IMR-90 (cell line): ENCODE measurements at regions not wholly inside any gene's neighbourhood (a gene's known extent, or its start where the extent isn't known, plus 50 kb on each side); places are given as distances from the start of the nearest gene placed in this dataset.

ENCODE experiments used
- ATAC-seq: fragments of 200-7000 bp; cut with Tn5 transposase; 2 replicates; pipeline ENCODE4 v1.9.1; 2020; ENCODE audit warnings: low read depth, mild to moderate bottlenecking, moderate library complexity
- BruUV-seq: library from RNA; stranded (reverse); fragments of 400-500 nt; replicated peaks from 2 replicates; lab custom pipeline; 2021; lab: Mats Ljungman, UMichigan
- CTCF ChIA-PET: fragments of 300-600 bp; formaldehyde crosslinking; extraction: SDS; loops from one replicate; lab custom pipeline; 2021; ENCODE audit warnings: antibody characterized with exemption; lab: Yijun Ruan, JAX
- POLR2A ChIA-PET: fragments of 300-600 bp; sonication (Branson Sonifier 250); formaldehyde crosslinking; loops from one replicate; lab custom pipeline; 2022; ENCODE audit warnings: antibody characterized with exemption; ENCODE audit not compliant: unreplicated experiment; lab: Charles Lee
- DNase-seq: peaks from one replicate; pipeline ENCODE4 v3.0.0; 2013
- H2AFZ ChIP-seq: replicated peaks from 2 replicates; pipeline ENCODE3; 2013; ENCODE audit warnings: low read length, mild to moderate bottlenecking; ENCODE audit not compliant: poor library complexity
- H2AK5ac ChIP-seq: 2 replicates; pipeline ENCODE4 v1.6.1; 2013; ENCODE audit warnings: low read depth, low read length, inconsistent platforms
- H2AK9ac ChIP-seq: replicated peaks from 2 replicates; pipeline ENCODE3; 2013; ENCODE audit warnings: mild to moderate bottlenecking, low read depth, low read length, moderate library complexity; ENCODE audit not compliant: poor library complexity
- H2BK120ac ChIP-seq: 2 replicates; pipeline ENCODE4 v1.6.1; 2013; ENCODE audit warnings: low read depth, low read length, inconsistent platforms
- H2BK15ac ChIP-seq: 3 replicates; pipeline ENCODE4 v1.6.1; 2013; ENCODE audit warnings: low read depth, low read length, inconsistent platforms
- H2BK20ac ChIP-seq: 2 replicates; pipeline ENCODE4 v1.6.1; 2013; ENCODE audit warnings: low read depth, mild to moderate bottlenecking, inconsistent platforms, low read length, moderate library complexity
- H2BK5ac ChIP-seq: 2 replicates; pipeline ENCODE4 v1.6.1; 2013; ENCODE audit warnings: mild to moderate bottlenecking, low read depth, low read length, inconsistent platforms; ENCODE audit not compliant: poor library complexity, severe bottlenecking
- H3K14ac ChIP-seq: replicated peaks from 2 replicates; pipeline ENCODE4 v1.6.1; 2013; ENCODE audit warnings: low read depth, low read length, inconsistent platforms
- H3K18ac ChIP-seq: 2 replicates; pipeline ENCODE4 v1.6.1; 2013; ENCODE audit warnings: low read depth, low read length, control low read depth
- H3K23ac ChIP-seq: 2 replicates; pipeline ENCODE4 v1.6.1; 2013; ENCODE audit warnings: low read depth, low read length, inconsistent platforms
- H3K27ac ChIP-seq: 2 replicates; pipeline ENCODE4 v1.5.1; 2013; ENCODE audit warnings: mild to moderate bottlenecking, control low read depth, low read length; ENCODE audit not compliant: insufficient read depth
- H3K27me3 ChIP-seq: 2 replicates; pipeline ENCODE4 v1.6.1; 2013; ENCODE audit warnings: low read length; ENCODE audit not compliant: control insufficient read depth, insufficient read depth
- H3K36me3 ChIP-seq: 2 replicates; pipeline ENCODE4 v1.6.1; 2013; ENCODE audit warnings: low read length, mixed read lengths; ENCODE audit not compliant: control insufficient read depth, insufficient read depth
- H3K4ac ChIP-seq: 2 replicates; pipeline ENCODE4 v1.6.1; 2013; ENCODE audit warnings: low read depth, low read length, inconsistent platforms
- H3K4me1 ChIP-seq: 2 replicates; pipeline ENCODE4 v1.6.1; 2013; ENCODE audit warnings: low read length, mixed read lengths; ENCODE audit not compliant: control insufficient read depth, insufficient read depth
- H3K4me2 ChIP-seq: 2 replicates; pipeline ENCODE4 v1.6.1; 2013; ENCODE audit warnings: low read depth, mild to moderate bottlenecking, control low read depth, low read length, moderate library complexity
- H3K4me3 ChIP-seq: 2 replicates; pipeline ENCODE4 v1.5.1; 2013; ENCODE audit warnings: low read depth, mild to moderate bottlenecking, control low read depth, low read length, moderate library complexity; ENCODE audit not compliant: insufficient read depth
- H3K56ac ChIP-seq: 2 replicates; pipeline ENCODE4 v1.6.1; 2013; ENCODE audit warnings: low read length, inconsistent platforms; ENCODE audit not compliant: insufficient read depth; ENCODE audit errors: extremely low read depth
- H3K79me1 ChIP-seq, 2 experiments: 2 replicates each; pipeline ENCODE4 v1.6.1; 2013; ENCODE audit warnings: low read length in 2 of 2, inconsistent platforms in 1 of 2, low read depth in 1 of 2
- H3K9ac ChIP-seq: 2 replicates; pipeline ENCODE4 v1.6.1; 2013; ENCODE audit warnings: low read depth, low read length, control low read depth
- H3K9me1 ChIP-seq: 2 replicates; pipeline ENCODE4 v1.6.1; 2013; ENCODE audit warnings: low read length, inconsistent platforms; ENCODE audit not compliant: insufficient read depth
- H3K9me3 ChIP-seq: 2 replicates; pipeline ENCODE4 v1.6.1; 2013; ENCODE audit warnings: low read length; ENCODE audit not compliant: control insufficient read depth, insufficient read depth
- H4K20me1 ChIP-seq: 2 replicates; pipeline ENCODE4 v1.6.1; 2013; ENCODE audit warnings: low read length, inconsistent platforms; ENCODE audit not compliant: insufficient read depth
- H4K5ac ChIP-seq: 2 replicates; pipeline ENCODE4 v1.6.1; 2013; ENCODE audit warnings: mild to moderate bottlenecking, low read depth, low read length, control low read depth
- H4K8ac ChIP-seq, 2 experiments: 2 replicates each; pipeline ENCODE4 v1.6.1; 2013; ENCODE audit warnings: low read depth in 2 of 2, low read length in 2 of 2, control low read depth in 1 of 2, inconsistent platforms in 1 of 2
- H4K91ac ChIP-seq: 2 replicates; pipeline ENCODE4 v1.6.1; 2013; ENCODE audit warnings: low read depth, low read length, inconsistent platforms; ENCODE audit not compliant: insufficient read depth
- CEBPB ChIP-seq: IDR thresholded peaks from 2 replicates; pipeline ENCODE4 v1.6.1; 2012; ENCODE audit warnings: low read depth, low read length, improper control_type of control experiment
- CHD1 ChIP-seq: IDR thresholded peaks from 2 replicates; pipeline ENCODE4 v1.6.1; 2012; ENCODE audit warnings: low read depth, low read length, improper control_type of control experiment
- FOS ChIP-seq: fragments of 150-350 bp; IDR thresholded peaks from 2 replicates; pipeline ENCODE4 v1.6.1; 2016; ENCODE audit warnings: low read depth, low read length
- MXI1 ChIP-seq: IDR thresholded peaks from 2 replicates; pipeline ENCODE4 v1.6.1; 2012; ENCODE audit warnings: low read depth, mild to moderate bottlenecking, low read length, moderate library complexity, borderline replicate concordance
- NFE2L2 ChIP-seq: fragments of 150-350 bp; IDR thresholded peaks from 2 replicates; pipeline ENCODE4 v1.6.1; 2016; ENCODE audit warnings: low read depth, mild to moderate bottlenecking, low read length
- RAD21 ChIP-seq: IDR thresholded peaks from 2 replicates; pipeline ENCODE4 v1.6.1; 2012; ENCODE audit warnings: low read length, improper control_type of control experiment
- RCOR1 ChIP-seq: IDR thresholded peaks from 2 replicates; pipeline ENCODE4 v1.6.1; 2012; ENCODE audit warnings: mild to moderate bottlenecking, low read length, improper control_type of control experiment; ENCODE audit not compliant: insufficient replicate concordance
- RFX5 ChIP-seq: IDR thresholded peaks from 2 replicates; pipeline ENCODE4 v1.8.0; 2012; ENCODE audit warnings: low read depth, mild to moderate bottlenecking, low read length, moderate library complexity
- SMC3 ChIP-seq: fragments of 150-350 bp; IDR thresholded peaks from 2 replicates; pipeline ENCODE4 v1.6.1; 2016; ENCODE audit warnings: low read depth, mild to moderate bottlenecking, antibody characterized with exemption, low read length, moderate library complexity
- WGBS, 2 experiments: methylation state at CpG; one replicate each; pipeline versions ENCODE4 v1.1.5 to v1.1.7; 2013; ENCODE audit warnings: missing lambda C conversion rate in 2 of 2; ENCODE audit not compliant: insufficient read length in 1 of 2; ENCODE audit errors: extremely low coverage in 2 of 2; 5-methylcytosine and 5-hydroxymethylcytosine counted together
- dilution Hi-C: fragments of 300-500 bp; cut with HindIII; formaldehyde crosslinking; loops from one replicate; pipeline ENCODE4 v1.14.3; 2018; ENCODE audit warnings: low sequenced_read_pairs; ENCODE audit not compliant: unreplicated experiment
- in situ Hi-C: fragments of 300-500 bp; cut with MboI; formaldehyde crosslinking; loops from 3 replicates; pipeline ENCODE4 v1.14.3; 2019; ENCODE audit warnings: low sequenced_read_pairs, inconsistent platforms, mixed read lengths
- intact Hi-C: fragments of 100-400 bp; cut with micrococcal nuclease; formaldehyde crosslinking; loops from 2 replicates; pipeline ENCODE4 v1.10.0; 2022
- TF ChIP-seq, protein P1 (sequence below): conservative IDR thresholded peaks from 2 replicates; pipeline ENCODE4 v1.5.1; 2012; ENCODE audit warnings: mild to moderate bottlenecking, low read depth, low read length, improper control_type of control experiment
- TF ChIP-seq, protein P2 (sequence below): fragments of 150-350 bp; IDR thresholded peaks from 2 replicates; pipeline ENCODE4 v1.6.1; 2016; ENCODE audit warnings: low read depth, mild to moderate bottlenecking, low read length, moderate library complexity, borderline replicate concordance

DNA sequence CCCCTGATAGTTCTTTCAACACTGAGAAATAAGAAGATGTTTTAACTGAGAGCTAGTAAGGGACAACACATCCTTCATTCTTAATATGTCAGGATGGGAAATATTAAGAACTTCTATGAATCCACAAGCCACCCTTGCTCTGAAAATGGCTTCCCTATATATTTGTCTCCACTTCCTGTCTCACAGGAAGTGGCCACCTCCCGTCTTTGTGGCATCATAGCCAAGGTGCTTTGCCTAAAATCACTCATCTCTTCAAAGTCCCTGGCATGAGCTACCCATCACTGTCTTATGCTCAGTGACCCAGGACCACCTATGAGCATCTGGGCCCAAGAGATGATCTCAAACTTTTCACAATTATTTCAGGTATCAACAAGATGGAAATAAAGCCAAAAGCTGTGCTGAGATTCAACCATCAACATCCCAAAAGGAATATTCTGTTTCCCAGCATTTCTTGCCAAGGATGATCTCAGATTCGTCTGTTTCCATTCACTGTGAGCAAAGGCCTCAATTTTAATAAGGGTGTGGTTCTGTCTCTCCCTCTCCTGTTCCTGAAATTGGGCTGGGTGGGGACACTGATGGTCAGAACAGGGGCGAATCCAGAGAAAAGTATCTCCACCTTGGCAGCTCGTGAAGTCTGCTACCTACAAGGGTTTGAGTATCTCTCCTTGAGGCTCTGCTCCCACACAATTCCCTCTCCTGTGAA, 493.9 kb downstream of the MN1 start:
- Histone ChIP-seq H2AK5ac (no peak overlapping the region), H3K23ac (no peak overlapping the region), H3K9me1 (peaks cover 4% of the 10 kb centered on the region), H4K5ac (no peak overlapping the region), H3K9ac (no peak overlapping the region), H4K20me1 (no peaks in the 10 kb centered on the region), H2AK9ac (no peak overlapping the region), H3K4me2 (no peak overlapping the region), H3K36me3 (no peaks in the 10 kb centered on the region), H3K27me3 (peaks cover 37% of the 10 kb centered on the region), H2BK120ac (no peak overlapping the region), H3K14ac (no peak overlapping the region), H3K4me1 (no peaks in the 10 kb centered on the region), H2BK20ac (no peak overlapping the region), H3K27ac (no peak overlapping the region), H4K91ac (no peak overlapping the region), H3K56ac (no peak overlapping the region), H3K18ac (no peak overlapping the region), H2AFZ (no peak overlapping the region), H3K4me3 (no peak overlapping the region), H2BK15ac (no peak overlapping the region), H4K8ac (no peak overlapping the region), H3K4ac (no peak overlapping the region), H2BK5ac (no peak overlapping the region), H3K9me3 (no peaks in the 10 kb centered on the region; the same call in 1 of the 2 replicates), H3K79me1 (no peaks in the 10 kb centered on the region)
- dilution Hi-C loops = no loop called here
- ATAC-seq (no peak), DNase-seq (no peak)
- POLR2A ChIA-PET = no interaction called here
- TF ChIP-seq FOS (no peak), RAD21 (no peak), SMC3 (no peak), RCOR1 (no peak), CHD1 (no peak), MXI1 (no peak), NFE2L2 (no peak), CEBPB (no peak), RFX5 (no peak)
- TF ChIP-seq, protein P1, sequence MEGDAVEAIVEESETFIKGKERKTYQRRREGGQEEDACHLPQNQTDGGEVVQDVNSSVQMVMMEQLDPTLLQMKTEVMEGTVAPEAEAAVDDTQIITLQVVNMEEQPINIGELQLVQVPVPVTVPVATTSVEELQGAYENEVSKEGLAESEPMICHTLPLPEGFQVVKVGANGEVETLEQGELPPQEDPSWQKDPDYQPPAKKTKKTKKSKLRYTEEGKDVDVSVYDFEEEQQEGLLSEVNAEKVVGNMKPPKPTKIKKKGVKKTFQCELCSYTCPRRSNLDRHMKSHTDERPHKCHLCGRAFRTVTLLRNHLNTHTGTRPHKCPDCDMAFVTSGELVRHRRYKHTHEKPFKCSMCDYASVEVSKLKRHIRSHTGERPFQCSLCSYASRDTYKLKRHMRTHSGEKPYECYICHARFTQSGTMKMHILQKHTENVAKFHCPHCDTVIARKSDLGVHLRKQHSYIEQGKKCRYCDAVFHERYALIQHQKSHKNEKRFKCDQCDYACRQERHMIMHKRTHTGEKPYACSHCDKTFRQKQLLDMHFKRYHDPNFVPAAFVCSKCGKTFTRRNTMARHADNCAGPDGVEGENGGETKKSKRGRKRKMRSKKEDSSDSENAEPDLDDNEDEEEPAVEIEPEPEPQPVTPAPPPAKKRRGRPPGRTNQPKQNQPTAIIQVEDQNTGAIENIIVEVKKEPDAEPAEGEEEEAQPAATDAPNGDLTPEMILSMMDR = no peak
- TF ChIP-seq, protein P2, sequence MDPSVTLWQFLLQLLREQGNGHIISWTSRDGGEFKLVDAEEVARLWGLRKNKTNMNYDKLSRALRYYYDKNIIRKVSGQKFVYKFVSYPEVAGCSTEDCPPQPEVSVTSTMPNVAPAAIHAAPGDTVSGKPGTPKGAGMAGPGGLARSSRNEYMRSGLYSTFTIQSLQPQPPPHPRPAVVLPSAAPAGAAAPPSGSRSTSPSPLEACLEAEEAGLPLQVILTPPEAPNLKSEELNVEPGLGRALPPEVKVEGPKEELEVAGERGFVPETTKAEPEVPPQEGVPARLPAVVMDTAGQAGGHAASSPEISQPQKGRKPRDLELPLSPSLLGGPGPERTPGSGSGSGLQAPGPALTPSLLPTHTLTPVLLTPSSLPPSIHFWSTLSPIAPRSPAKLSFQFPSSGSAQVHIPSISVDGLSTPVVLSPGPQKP = no peak
- in situ Hi-C loops = no loop called here
- WGBS, 2 experiments = no CpG with 5 or more reads among the region's 4 CpGs
- intact Hi-C loops = no loop called here
- BruUV-seq = no TSS peak
- CTCF ChIA-PET = no interaction called here
